A549 (cell line): ENCODE measurements at regions not wholly inside any gene's neighbourhood (a gene's known extent, or its start where the extent isn't known, plus 50 kb on each side); places are given as distances from the start of the nearest gene placed in this dataset.

Source experiments
- ATAC-seq, 2 experiments: fragments of 200-7000 bp in 1 of 2; fragments of >200 bp in 1 of 2; cut with Nextera tagmentation in 1 of 2; cut with Tn5 transposase in 1 of 2; 3 replicates each; pipeline versions ENCODE4 v1.8.0 to v1.9.1; 2018 to 2020; ENCODE audit warnings: mild to moderate bottlenecking in 1 of 2, moderate library complexity in 1 of 2
- CTCF ChIA-PET: fragments of 300-600 bp; sonication (Branson Sonifier 250); formaldehyde crosslinking; extraction: SDS; loops from one replicate; lab custom pipeline; 2021; ENCODE audit warnings: antibody characterized with exemption, inconsistent platforms; lab: Yijun Ruan, JAX
- POLR2A ChIA-PET: fragments of 350-600 bp; formaldehyde crosslinking; extraction: SDS; loops from one replicate; lab custom pipeline; 2021; ENCODE audit warnings: antibody characterized with exemption, inconsistent platforms; lab: Yijun Ruan, JAX
- DNase-seq, 2 experiments: peaks; one replicate each; pipeline versions ENCODE4 v3.0.0 to v3.0.0-alpha.2; 2011 to 2016; ENCODE audit warnings: low read depth in 1 of 2, low spot score in 1 of 2
- FAIRE-seq: peaks from 2 replicates; lab custom pipeline; 2011; peaks lifted over from hg19 to GRCh38; lab: Jason Lieb, UNC
- H3K27ac ChIP-seq, 2 experiments: fragments of >200 bp; sonication (Bioruptor Twin); formaldehyde crosslinking; 3 replicates each; pipeline ENCODE4 v1.5.1; 2016 to 2017
- H3K4me1 ChIP-seq: fragments of >200 bp; sonication (Bioruptor Twin); formaldehyde crosslinking; 3 replicates; pipeline ENCODE4 v1.6.1; 2016
- H3K4me2 ChIP-seq: fragments of >200 bp; sonication (Bioruptor Twin); formaldehyde crosslinking; 3 replicates; pipeline ENCODE4 v1.6.1; 2016
- H3K4me3 ChIP-seq: fragments of >200 bp; sonication (Bioruptor Twin); formaldehyde crosslinking; 3 replicates; pipeline ENCODE4 v1.5.1; 2016
- H3K9me3 ChIP-seq: fragments of >200 bp; sonication (Bioruptor Twin); formaldehyde crosslinking; 3 replicates; pipeline ENCODE4 v1.6.1; 2016
- BHLHE40 ChIP-seq: IDR thresholded peaks from 2 replicates; pipeline ENCODE4 v1.6.1; 2012; ENCODE audit warnings: low read depth, low read length, inconsistent platforms
- CEBPB ChIP-seq, 2 experiments: fragments of >200 bp in 1 of 2; sonication (Bioruptor Twin) in 1 of 2; formaldehyde crosslinking in 1 of 2; IDR thresholded peaks; 2 replicates each; pipeline ENCODE4 v1.6.1; 2012 to 2016
- EHF ChIP-seq: fragments of 250-450 bp; sonication (Bioruptor Pico); IDR thresholded peaks from 2 replicates; pipeline ENCODE4 v1.5.0; 2020; ENCODE audit warnings: mild to moderate bottlenecking
- FOXS1 ChIP-seq: fragments of 250-450 bp; sonication (Bioruptor Pico); IDR thresholded peaks from 2 replicates; pipeline ENCODE4 v1.5.0; 2020; ENCODE audit warnings: mild to moderate bottlenecking, moderate library complexity
- HOXA7 ChIP-seq: fragments of 250-450 bp; sonication (Bioruptor Pico); IDR thresholded peaks from 2 replicates; pipeline ENCODE4 v1.5.0; 2020; ENCODE audit warnings: mild to moderate bottlenecking, moderate library complexity
- JUN ChIP-seq, 2 experiments: fragments of >200 bp; sonication (Bioruptor Twin); formaldehyde crosslinking; IDR thresholded peaks; 2 replicates in 1 of 2; 3 replicates in 1 of 2; pipeline ENCODE4 v1.6.1; 2016 to 2017
- JUNB ChIP-seq: fragments of >200 bp; sonication (Bioruptor Twin); formaldehyde crosslinking; IDR thresholded peaks from 2 replicates; pipeline ENCODE4 v1.6.1; 2016
- MAFK ChIP-seq: fragments of 450-650 bp; IDR thresholded peaks from 2 replicates; pipeline ENCODE4 v1.6.1; 2014; ENCODE audit not compliant: partially characterized antibody
- MYC ChIP-seq: IDR thresholded peaks from 2 replicates; pipeline ENCODE4 v1.6.1; 2012; ENCODE audit warnings: mild to moderate bottlenecking, inconsistent platforms, low read length, improper control_type of control experiment, borderline replicate concordance
- PHF8 ChIP-seq: fragments of 200-600 bp; sonication (generic); IDR thresholded peaks from 2 replicates; pipeline ENCODE4 v1.6.1; 2016; ENCODE audit warnings: low read depth, mild to moderate bottlenecking, antibody characterized with exemption, moderate library complexity, borderline replicate concordance
- POLR2AphosphoS2 ChIP-seq: conservative IDR thresholded peaks from 2 replicates; pipeline ENCODE4 v1.6.1; 2012; ENCODE audit warnings: low read length, improper control_type of control experiment, inconsistent platforms
- SMC3 ChIP-seq: fragments of >200 bp; sonication (Bioruptor Twin); formaldehyde crosslinking; IDR thresholded peaks from 3 replicates; pipeline ENCODE4 v1.6.1; 2018; ENCODE audit warnings: inconsistent platforms
- TFCP2L1 ChIP-seq: fragments of 250-450 bp; sonication (Bioruptor Pico); IDR thresholded peaks from 2 replicates; pipeline ENCODE4 v1.5.0; 2021; ENCODE audit warnings: mild to moderate bottlenecking
- TP53 ChIP-seq: fragments of 250-450 bp; sonication (Bioruptor Pico); IDR thresholded peaks from 2 replicates; pipeline ENCODE4 v1.5.0; 2021; ENCODE audit warnings: mild to moderate bottlenecking, moderate library complexity
- WGBS: methylation state at CpG from one replicate; pipeline ENCODE4 v1.1.6; 2017; ENCODE audit errors: missing lambda C conversion rate; 5-methylcytosine and 5-hydroxymethylcytosine counted together
- TF ChIP-seq, protein P1 (sequence below): fragments of 250-450 bp; sonication (Bioruptor Pico); IDR thresholded peaks from 2 replicates; pipeline ENCODE4 v1.5.0; 2021; ENCODE audit warnings: mild to moderate bottlenecking, moderate library complexity, borderline replicate concordance
- TF ChIP-seq, protein P2 (sequence below): fragments of >200 bp; sonication (Bioruptor Twin); formaldehyde crosslinking; IDR thresholded peaks from 2 replicates; pipeline ENCODE4 v1.6.1; 2016
- TF ChIP-seq, protein P3 (sequence below): fragments of 150-350 bp; IDR thresholded peaks from 2 replicates; pipeline ENCODE4 v1.6.1; 2014; ENCODE audit warnings: low read depth, mild to moderate bottlenecking, low read length
- TF ChIP-seq, protein P4 (sequence below): IDR thresholded peaks from 2 replicates; pipeline ENCODE4 v1.6.1; 2012; ENCODE audit warnings: low read depth, borderline replicate concordance

DNA sequence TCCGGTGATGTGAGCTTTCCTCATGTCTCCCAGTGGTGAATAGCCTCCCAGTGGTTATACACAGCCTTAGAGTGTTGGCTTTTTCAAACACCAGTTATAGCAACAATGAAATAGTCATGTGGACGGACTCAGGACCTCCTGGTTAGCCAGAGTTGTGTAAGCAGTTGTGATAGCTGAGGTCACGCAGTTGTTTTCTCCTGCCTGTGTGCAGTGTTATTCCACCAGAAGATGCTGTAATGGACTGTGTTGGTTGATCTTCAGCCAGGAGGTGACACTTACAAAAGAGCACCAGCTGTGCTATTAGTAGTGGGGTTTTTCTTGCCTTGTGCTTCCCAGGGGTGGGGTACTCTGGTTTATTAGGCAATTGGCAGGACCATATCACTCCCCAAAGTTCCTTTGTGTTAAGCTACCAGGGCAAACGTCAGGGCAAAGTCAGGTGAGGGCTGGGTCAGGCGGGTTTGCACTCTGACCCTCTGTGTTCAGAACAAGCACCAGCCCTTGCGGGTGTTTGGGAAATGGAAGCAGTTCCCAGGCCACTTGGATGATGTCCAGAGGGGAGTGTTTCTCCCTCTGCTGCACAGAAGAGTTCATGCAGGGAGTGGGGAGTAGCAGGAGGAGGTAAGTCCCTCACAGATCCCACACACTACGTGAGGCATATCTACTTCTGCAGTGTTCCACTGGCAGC is 252.6 kb downstream of the TMEM47 start:
- ATAC-seq (no peak), FAIRE-seq (no peak), DNase-seq (no peak)
- no peaks in the 10 kb centered on the region for H3K4me1 ChIP-seq
- no peaks in the 10 kb centered on the region for H3K9me3 ChIP-seq
- TF ChIP-seq MYC (no peak), HOXA7 (no peak), FOXS1 (CRISPR knock-in tag) (no peak), TP53 (CRISPR knock-in tag) (no peak), JUN (IDR thresholded peaks at IDR 0.05) (no peak), SMC3 (no peak), TFCP2L1 (no peak)
- TF ChIP-seq, protein P1, sequence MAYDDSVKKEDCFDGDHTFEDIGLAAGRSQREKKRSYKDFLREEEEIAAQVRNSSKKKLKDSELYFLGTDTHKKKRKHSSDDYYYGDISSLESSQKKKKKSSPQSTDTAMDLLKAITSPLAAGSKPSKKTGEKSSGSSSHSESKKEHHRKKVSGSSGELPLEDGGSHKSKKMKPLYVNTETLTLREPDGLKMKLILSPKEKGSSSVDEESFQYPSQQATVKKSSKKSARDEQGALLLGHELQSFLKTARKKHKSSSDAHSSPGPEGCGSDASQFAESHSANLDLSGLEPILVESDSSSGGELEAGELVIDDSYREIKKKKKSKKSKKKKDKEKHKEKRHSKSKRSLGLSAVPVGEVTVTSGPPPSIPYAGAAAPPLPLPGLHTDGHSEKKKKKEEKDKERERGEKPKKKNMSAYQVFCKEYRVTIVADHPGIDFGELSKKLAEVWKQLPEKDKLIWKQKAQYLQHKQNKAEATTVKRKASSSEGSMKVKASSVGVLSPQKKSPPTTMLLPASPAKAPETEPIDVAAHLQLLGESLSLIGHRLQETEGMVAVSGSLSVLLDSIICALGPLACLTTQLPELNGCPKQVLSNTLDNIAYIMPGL (CRISPR knock-in tag): no peak
- TF ChIP-seq, protein P2, sequence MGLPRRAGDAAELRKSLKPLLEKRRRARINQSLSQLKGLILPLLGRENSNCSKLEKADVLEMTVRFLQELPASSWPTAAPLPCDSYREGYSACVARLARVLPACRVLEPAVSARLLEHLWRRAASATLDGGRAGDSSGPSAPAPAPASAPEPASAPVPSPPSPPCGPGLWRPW: no peak
- TF ChIP-seq, protein P3, sequence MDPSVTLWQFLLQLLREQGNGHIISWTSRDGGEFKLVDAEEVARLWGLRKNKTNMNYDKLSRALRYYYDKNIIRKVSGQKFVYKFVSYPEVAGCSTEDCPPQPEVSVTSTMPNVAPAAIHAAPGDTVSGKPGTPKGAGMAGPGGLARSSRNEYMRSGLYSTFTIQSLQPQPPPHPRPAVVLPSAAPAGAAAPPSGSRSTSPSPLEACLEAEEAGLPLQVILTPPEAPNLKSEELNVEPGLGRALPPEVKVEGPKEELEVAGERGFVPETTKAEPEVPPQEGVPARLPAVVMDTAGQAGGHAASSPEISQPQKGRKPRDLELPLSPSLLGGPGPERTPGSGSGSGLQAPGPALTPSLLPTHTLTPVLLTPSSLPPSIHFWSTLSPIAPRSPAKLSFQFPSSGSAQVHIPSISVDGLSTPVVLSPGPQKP: no peak
- no peak overlapping the region for H3K27ac ChIP-seq
- ChIA-PET CTCF (no interaction called here), POLR2A (no interaction called here)
- 4% methylated on average over 6 of the region's 7 CpGs for WGBS
- H3K4me2 ChIP-seq: no peak overlapping the region
- no peak overlapping the region for H3K4me3 ChIP-seq

DNA sequence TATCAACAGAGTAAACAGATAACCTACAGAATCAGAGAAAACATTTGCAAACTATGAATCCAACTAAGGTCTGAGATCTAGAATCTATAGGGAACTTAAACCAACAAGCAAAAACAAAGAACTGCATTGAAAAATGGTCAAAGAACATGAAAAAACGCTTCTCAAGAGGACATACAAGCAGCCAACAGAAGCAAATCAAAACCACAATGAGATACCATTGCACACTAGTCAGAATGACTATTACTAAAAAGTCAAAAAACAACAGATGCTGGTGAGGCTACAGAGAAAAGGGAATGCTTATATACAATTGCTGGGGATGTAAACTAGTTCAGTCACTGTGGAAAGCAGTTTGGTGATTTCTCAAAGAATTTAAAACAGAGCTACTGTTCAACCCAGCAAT is 255.7 kb downstream of the TMEM47 start:
- H3K4me3 ChIP-seq: no peak overlapping the region
- H3K27ac ChIP-seq: no peak overlapping the region
- ChIA-PET CTCF (no interaction called here), POLR2A (no interaction called here)
- DNase-seq: no peak
- no peaks in the 10 kb centered on the region for H3K4me1 ChIP-seq
- H3K9me3 ChIP-seq: no peaks in the 10 kb centered on the region
- FAIRE-seq: no peak
- ATAC-seq: no peak
- no peak for TF ChIP-seq CEBPB (IDR thresholded peaks at IDR 0.05)
- TF ChIP-seq, all 56 proteins: peak for 0
- 0% methylated on average over 1 of the region's 1 CpG for WGBS
- no peak overlapping the region for H3K4me2 ChIP-seq

DNA sequence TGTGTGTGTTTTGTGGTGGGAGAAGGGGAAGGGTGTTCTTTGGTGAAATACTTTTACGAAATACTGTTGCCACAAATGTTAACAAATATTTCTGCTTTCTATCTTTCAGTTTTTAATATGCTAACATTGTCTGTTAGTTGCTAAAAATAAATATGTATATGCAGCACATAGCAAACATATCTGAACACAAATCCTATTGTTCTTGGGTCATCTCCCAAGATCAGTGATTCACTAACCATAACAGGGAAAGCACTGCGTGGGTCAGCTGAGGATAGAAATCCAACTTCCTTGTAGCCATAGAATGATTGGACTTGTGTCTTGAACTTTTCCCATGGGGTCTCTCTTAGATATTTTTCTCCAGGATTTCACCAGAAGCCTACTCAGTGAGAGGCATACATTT is 250.3 kb upstream of the FAM47A start:
- ATAC-seq (no peak), FAIRE-seq (no peak), DNase-seq (no peak)
- WGBS: 3% methylated on average over 2 of the region's 2 CpGs
- ChIA-PET CTCF (no interaction called here), POLR2A (no interaction called here)
- no peak overlapping the region for H3K4me2 ChIP-seq
- H3K4me1 ChIP-seq: no peaks in the 10 kb centered on the region
- H3K9me3 ChIP-seq: no peaks in the 10 kb centered on the region
- TF ChIP-seq EHF (CRISPR knock-in tag) (no peak), POLR2AphosphoS2 (no peak), BHLHE40 (no peak), MAFK (no peak), JUNB (no peak), CEBPB (IDR thresholded peaks at IDR 0.05) (no peak), PHF8 (no peak), FOXS1 (CRISPR knock-in tag) (no peak), MYC (no peak)
- TF ChIP-seq, protein P1 (CRISPR knock-in tag): no peak
- TF ChIP-seq, protein P4, sequence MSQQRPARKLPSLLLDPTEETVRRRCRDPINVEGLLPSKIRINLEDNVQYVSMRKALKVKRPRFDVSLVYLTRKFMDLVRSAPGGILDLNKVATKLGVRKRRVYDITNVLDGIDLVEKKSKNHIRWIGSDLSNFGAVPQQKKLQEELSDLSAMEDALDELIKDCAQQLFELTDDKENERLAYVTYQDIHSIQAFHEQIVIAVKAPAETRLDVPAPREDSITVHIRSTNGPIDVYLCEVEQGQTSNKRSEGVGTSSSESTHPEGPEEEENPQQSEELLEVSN: no peak
- H3K4me3 ChIP-seq: no peak overlapping the region
- no peak overlapping the region for H3K27ac ChIP-seq
